ENCODE measurements at regions not wholly inside any gene's neighbourhood (a gene's known extent, or its start where the extent isn't known, plus 50 kb on each side); places are given as distances from the start of the nearest gene placed in this dataset.

DNA sequence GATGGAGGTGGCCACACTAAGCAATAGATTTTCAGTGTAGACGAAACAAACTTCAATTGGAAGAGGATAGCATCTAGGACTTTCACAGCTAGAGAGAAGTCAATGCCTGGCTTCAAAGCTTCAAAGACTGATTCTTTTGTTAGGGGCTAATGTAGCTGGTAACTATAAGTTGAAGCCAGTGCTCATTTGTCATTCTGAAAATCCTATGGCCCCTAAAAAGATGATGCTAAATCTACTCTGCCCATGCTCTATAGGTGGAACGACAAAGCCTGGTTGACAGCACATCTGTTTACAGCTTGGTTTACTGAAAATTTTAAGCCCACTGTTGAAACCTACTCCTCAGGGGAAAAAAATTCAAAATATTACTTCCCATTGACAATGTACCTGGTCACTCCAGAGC is 226.7 kb downstream of the BCAS1 start:
- DNase-seq (ENCODE audit: extremely low read depth, low read depth): no peak
- no peak for TF ChIP-seq CTCF (IDR thresholded peaks at IDR 0.05; ENCODE audit: low read depth, low read length)

- TF ChIP-seq CTCF (IDR thresholded peaks at IDR 0.05; ENCODE audit: low read depth, low read length): no peak
- DNase-seq (ENCODE audit: extremely low read depth, low read depth): no peak
Measured at GRCh38 chr20:53842301-53843099, 227.9 kb downstream of the BCAS1 start.

- DNase-seq (ENCODE audit: extremely low read depth, low read depth): no peak
- TF ChIP-seq CTCF (IDR thresholded peaks at IDR 0.05; ENCODE audit: low read depth, low read length): no peak
Measured at GRCh38 chr20:53841741-53842140, 228.7 kb downstream of the BCAS1 start.

- DNase-seq (ENCODE audit: extremely low read depth, low read depth): no peak
- no peak for TF ChIP-seq CTCF (IDR thresholded peaks at IDR 0.05; ENCODE audit: low read depth, low read length)
Measured at GRCh38 chr20:53840532-53840931, 229.9 kb downstream of the BCAS1 start.

DNA sequence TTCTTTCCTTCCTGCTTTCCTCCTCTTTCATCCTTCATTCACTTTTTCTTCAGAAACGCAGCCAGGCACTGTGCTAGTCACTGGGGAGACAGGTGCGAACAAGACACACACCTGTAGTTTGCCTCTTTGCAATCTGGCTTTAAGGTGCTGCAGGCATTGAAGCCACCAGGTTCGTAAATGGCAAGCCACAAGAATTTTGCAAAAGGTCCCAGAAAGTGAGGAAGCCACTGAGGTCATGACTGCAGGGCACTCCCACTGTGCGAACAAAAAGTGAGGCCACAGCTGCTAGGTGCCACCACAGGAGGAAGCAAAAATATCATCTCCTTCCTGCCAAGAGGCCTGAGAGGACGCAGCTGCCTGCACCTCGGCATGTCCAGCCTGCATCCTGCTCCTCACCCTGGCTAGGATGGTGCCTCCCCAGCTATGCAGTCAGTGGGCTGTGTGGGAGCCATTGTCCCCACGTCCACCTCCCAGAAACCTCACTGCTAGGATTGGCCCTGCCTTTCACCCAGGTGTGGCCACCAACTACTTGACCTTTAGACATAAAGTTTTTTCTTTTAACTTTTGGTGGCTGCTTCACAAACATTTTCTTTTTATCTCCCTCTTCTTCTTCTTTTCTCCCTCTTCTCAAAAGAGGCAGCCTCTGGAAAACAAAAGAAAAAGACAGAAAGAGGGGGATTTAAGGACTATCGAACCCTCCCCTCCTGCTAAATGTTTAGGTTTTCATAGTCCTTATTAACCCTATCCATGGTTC is 230.8 kb downstream of the BCAS1 start:
- no peak for DNase-seq (ENCODE audit: extremely low read depth, low read depth)
- no peak for TF ChIP-seq CTCF (IDR thresholded peaks at IDR 0.05; ENCODE audit: low read depth, low read length)

DNA sequence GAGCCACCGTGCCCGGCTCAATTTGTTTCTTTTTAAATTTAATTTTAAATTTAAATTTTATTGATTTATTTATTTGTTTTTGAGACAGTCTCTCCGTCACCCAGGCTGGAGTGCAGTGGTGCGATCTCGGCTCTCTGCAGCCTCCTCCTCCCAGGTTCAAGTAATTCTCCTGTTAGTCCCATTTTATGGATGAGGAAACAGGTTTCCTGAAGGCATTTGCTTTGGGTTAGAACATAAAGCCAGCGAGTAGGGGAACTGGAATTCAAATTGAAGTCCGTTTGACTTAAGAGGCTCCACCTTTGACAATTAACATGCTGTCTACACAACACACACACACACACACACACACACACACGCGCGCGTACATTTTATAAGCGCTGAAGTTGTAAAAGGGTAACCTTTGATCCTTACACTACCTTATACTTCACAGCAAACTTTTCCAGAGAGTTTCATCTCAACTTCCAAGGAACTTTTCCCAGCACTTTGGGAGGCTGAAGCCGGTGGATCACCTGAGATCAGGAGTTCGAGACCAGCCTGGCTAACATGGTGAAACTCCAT is 232.0 kb downstream of the BCAS1 start:
- no peak for TF ChIP-seq CTCF (IDR thresholded peaks at IDR 0.05; ENCODE audit: low read depth, low read length)
- no peak for DNase-seq (ENCODE audit: extremely low read depth, low read depth)
